DMS 273 treated with DMSO at 0.1 percent for 48 hours (cell line): ENCODE measurements at regions not wholly inside any gene's neighbourhood (a gene's known extent, or its start where the extent isn't known, plus 50 kb on each side); places are given as distances from the start of the nearest gene placed in this dataset.
"Not testable (repeated sequence)": the region's sequence is repeated elsewhere in the genome, so short reads cannot be mapped to it uniquely, and the experiment has no call there.

Experiments
- DNase-seq: peaks from one replicate; lab custom pipeline; 2025; lab: John Stamatoyannopoulos, UW

DNA sequence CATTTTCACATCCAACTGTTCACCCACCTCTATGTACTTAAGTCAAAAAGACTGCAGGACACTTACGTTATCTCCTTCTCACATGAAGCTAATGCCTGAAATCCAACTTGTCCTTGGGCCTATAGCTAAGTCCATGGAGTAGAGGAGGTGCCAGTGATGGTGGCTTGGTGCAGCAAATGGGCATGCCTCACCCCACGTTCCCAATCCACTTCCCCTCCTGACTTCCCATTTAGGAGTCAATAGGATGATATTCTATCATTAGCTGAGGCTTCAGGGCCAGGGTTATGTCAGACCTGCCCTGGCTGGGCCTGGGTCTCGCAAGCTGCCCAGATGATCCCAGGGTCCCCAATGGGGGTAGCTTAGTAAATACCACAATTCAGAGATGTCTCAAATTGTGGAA lies 410.4 kb downstream of the MAFB start:
- no peak for DNase-seq

DNA sequence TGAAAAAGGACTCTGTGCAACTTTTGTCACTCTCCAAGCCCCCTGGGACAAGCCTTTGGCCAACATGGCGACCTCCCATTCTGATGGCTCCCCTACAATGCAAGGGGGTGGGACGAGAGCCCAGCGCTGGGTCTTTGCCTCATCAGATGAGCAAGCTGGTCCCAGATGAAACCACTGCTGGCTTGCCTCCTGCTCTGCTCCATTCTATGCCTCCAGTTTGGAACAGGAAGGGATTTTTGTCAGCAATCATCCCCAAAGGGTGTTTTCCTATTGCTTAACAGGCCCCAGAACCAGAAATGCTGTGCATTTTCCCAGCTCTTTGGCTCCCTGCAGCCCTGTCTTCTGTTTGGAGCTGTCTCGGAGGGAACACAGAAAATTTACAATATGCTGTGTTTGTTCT lies 412.7 kb downstream of the MAFB start:
- DNase-seq = no peak

DNA sequence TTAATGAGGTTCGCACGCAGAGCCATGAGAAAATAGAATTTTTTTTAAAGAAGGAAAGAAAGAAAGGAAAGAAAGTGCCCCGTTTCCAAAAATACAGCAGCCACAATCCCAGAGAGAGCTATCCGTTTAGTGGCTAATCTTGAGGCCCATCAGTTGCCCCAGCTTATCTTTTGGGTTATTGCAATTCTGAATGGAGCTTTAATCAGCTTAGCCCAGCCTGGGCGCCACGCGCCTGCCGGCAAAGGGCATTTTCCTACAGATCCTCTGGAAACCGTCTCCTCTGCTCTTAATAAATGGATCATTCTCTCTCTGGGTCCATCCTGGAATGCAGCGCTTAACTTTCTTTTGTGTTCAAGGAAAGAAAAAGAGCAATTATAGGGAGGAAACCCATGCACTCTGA lies 413.3 kb downstream of the MAFB start:
- no peak for DNase-seq

DNA sequence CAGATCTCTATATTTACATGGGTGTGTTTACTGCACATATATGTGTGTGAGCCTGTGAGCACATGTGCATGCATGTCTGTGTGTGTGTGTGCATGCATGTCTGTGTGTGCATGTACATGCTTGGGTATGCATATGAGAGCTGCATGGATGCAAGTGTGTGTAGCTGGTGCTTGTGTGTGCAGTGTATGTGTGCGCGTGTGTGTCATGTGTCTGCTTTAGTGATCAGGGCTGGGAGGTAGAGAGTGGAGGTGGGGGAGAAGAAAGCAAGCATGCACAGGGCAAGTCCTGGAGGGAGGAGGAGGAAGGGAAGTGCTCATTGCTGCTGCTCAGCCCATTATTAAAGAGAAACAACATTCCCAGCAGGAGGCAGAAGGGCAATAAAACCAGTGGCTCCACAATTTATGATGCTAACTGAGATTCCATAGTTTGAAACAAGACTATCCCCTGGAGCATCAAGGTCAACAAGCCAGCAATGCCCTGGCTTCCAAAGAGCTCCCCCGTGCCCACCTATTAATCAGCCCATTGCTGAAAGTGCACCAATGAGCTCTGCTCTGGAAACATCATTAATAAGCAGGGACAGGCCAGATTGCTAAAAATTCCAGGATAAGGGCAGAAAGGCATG lies 414.0 kb downstream of the MAFB start:
- no peak for DNase-seq

DNA sequence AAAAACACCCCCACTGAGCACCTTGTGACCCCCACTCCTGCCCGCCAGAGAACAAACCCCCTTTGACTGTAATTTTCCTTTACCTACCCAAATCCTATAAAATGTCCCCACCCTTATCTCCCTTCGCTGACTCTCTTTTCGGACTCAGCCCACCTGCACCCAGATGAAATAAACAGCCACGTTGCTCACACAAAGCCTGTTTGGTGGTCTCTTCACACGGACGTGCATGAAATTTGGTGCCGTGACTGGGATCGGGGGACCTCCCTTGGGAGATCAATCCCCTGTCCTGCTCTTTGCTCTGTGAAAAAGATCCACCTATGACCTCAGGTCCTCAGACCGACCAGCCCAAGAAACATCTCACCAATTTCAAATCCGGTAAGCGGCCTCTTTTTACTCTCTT lies 419.8 kb downstream of the MAFB start:
- not testable (repeated sequence) for DNase-seq

DNA sequence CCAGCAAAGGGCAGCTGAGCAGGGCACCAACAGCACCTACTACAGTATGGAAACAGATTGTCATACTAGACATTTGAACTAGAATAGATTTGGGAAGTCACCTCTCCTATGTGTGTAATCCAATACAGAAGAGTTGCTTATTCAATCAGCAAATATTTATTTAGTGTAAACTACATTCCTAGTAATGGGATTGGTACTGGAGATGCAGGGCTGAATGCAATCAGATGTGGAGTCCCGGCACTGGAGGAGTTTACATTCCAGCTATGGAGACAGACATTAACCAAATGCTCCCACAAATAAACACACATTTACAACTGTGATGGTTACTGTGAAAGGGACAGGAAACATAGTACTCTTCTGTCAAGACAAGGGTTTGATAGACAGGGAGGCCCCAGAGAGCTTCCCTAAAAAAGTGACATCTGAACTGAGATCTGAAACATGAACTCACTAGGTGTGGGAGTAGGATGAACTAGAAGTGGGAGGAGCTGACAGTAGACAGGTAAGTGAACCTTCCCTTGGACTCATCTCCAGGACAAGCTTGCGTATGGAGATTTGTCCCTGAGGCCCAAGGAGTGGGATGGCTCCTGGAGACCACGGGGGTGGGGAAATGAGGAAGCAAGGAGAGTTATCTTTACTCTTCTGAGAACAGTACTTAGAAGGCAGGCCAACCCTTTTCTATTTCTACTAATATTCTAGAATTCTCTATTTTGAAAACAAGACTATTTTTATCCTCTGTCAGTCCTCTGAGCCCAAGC lies 420.5 kb downstream of the MAFB start:
- no peak for DNase-seq

DNA sequence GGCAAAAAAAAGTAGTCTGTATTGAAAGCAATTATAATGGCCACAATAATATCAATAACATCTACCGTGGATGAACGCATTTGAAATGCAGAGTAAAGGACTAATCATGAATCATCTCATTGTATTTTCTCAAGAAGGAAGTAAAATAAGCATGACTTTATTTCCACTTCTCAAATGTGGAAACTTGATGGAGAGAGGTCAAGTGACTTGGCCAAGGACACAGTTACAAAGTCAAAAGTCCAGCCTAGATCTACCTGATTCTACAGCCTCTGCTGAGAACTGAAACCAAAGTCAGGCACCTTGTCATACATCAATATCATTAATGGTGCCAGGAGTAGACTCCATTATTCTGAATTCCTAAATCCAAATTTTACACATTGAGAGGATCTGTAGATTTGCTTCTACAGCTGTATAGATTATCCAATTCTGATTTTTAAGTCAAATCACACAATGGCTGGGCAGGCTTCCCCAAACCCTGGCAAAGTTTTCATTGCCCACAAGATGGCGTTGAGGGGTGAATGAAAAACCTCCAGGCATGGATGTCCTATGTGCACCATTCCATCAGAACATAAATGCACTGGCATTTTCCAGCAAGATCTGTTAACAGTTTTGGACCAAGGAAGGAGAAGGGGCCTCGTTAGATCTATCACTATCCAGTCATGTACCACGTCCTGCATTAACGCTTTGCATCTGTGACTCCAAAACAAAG lies 423.1 kb downstream of the MAFB start:
- no peak for DNase-seq

DNA sequence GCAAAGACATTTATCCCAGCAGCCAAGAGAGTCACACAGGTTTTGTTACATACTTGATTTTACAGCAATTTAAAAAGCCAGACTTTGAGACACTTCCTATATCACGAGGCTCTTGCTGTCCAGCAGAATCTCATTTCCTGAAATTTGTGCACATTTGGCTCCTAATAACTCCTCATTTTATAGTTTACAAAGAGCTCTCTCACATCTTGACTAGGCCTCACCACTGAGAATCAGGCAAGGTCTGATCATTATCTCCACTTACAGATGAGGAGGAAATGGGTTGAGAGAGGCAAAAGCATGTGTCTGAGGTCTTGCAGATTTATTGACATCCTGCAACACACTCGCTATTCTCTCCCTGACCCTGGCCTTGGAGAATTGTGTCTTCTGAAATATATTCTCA lies 426.8 kb downstream of the MAFB start:
- DNase-seq = no peak

DNA sequence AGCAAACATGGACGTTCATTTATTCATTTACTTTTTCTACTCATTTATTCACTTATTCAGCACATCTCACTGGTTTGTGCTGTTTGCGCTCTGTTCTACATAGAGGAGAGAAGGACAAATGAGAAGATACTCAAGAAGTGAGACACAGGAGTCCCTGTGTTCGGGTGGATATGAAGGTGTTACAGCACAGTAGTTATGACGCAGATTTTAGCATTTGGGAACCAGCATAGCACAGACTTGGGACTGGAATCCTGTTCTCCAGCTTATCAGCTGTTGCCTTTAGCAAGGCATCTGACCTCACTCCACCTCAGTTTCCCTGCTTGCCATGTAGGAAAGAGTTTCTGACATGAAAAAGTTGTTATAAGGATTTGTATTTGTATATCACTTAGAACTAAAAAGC lies 430.1 kb downstream of the MAFB start:
- no peak for DNase-seq

DNA sequence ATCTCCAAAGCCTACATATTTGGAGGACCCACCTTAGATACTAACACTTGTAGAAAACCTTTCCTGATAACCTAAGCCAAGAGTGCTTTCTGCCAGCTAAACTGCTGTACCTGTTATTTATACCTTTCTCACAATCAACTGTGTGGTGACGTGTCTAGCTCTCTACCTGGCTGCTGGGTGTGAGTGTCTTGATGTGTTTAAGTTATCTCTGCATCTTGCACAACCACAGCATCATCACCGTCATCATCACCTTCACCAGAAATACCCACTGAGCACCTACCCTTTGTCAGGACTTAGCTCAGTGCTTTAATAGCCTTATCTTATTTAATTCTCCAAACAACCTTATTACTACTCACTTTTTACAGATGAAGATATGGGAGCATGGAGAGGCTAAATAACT lies 431.3 kb downstream of the MAFB start:
- DNase-seq = no peak

DNA sequence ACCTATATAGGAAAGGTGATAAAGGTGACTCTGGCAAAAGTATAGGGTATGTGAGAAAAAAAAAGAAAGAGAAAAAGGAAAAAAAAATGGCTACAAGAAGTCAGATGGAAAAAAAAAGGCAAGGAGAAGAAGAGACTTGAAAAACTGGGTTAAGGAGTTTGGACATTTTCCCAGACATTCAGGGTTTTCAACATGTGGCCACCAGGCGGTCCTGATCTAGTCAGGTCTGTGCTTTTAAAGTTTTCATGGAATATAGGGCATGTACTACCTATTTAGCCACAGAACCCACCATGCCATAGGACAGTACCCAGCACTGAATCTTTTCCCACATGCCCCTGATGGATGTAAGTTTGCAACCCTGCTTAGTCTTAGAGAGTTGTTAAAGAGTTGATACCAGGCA lies 433.7 kb downstream of the MAFB start:
- no peak for DNase-seq

DNA sequence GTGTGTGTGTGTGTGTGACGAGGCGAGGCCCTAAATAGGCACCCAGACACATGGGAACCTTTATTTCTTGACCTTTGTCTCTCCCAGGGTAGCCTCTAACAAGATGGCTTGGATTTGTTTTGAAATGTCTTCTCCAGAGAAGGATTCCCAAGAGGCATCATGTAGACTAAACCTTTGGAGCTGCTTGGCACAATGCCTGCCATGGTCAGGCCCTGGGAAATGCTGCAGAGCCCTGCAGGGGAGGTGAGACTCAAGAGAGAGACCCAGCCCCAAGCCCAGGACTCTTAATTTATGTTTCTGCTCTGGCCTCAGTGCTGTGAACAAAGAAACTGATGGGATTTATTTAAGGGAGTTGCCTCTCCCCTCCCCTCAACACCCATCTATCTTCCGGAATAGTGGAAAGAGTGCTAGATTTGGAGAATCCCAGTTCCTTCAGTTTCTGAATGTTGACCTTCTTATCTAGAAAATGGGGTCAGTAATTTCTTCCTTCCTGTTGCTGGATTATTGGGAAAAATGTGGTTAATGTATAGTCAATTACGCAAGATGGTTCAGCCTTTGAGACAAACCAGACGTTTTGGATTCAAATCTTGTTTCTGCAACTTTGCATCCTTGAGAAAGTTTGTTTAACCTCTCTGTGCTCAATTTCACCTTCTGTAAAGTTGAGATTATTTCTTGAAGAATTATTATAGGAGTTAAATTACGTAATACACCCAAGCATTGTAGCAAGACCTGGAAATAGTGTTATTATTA lies 434.8 kb downstream of the MAFB start:
- DNase-seq = no peak

DNA sequence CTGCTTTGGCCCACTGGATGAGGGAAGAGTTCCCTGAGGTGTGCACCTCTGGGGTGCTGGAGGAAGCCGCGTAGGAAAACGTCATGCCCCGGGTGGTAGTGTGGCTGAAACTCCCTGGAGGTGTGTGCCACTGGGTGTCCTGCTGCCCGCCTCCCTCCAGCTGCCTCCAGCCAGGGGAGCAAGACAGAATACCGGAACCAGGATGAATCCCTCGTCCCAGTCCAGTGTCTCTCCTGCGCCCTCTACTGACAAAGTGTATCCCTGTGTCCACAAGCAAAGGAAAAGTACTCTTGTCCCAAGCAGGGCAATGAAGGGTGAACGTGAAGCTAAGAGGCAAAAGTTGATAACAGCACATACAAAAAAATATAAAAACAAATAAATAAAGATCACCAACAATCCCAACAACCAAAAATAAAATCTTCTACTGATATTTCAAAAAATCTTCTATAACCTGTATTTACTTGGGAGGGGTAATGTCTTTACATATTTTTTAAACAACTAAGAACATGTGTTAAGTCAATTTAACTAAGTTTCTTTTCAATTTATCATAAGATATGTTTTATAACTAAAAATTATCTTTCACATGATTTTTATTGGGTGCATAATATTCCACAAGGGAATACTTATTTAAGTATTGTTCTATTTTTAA lies 437.6 kb downstream of the MAFB start:
- DNase-seq = no peak

DNA sequence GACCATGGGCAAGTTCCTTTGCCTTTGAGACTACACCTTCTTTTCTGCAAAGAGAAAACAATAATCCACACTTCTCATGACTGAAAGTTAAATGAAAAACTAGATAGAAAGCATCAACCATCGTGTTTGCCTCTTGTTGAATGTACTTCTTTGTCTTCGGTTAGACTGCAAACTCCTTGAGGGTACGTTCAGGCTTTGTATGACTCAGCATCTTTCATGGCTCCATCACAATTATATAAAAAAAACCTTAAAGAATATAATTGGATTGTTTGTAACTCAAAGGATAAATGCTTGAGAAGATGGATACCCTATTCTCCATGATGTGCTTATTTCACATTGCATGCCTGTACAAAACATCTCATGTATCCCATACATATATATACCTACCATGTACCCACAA lies 439.2 kb downstream of the MAFB start:
- DNase-seq = no peak

DNA sequence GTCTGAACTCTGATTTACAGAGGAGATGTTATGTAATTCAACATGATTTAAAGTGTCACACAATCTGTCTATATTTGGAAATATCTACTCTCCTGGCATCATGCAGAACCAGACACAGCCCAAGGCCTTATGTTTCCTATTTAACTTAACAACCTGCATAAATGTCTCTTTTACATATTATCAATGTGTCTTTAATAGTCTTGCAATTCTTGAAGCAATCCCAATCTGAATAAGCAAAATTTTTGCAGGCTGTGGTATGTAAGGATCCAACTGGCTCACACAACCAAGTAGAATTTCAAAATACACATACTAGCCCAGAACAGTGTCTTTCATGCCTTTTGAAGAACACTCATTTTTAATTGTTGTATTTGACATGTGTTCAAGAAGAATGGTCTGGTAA lies 443.2 kb downstream of the MAFB start:
- DNase-seq = no peak

DNA sequence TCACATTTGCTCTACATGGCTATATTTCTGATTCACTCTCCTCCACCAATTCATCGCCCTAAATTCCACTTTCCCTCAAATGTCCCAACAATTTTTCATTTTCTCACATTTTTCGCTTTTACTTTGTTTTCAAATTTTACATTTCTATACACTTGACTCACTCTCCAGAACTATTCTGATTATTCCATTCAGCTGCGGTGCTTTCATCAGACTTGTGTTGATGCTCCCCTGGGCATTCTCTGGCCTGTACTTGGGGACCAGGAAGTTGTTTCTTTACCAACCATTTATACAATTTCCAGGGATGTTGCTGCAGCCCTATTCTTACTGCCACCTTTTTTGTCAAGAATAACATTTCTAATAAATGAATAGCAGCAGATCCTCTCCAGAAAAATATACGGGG lies 444.8 kb downstream of the MAFB start:
- DNase-seq = no peak

DNA sequence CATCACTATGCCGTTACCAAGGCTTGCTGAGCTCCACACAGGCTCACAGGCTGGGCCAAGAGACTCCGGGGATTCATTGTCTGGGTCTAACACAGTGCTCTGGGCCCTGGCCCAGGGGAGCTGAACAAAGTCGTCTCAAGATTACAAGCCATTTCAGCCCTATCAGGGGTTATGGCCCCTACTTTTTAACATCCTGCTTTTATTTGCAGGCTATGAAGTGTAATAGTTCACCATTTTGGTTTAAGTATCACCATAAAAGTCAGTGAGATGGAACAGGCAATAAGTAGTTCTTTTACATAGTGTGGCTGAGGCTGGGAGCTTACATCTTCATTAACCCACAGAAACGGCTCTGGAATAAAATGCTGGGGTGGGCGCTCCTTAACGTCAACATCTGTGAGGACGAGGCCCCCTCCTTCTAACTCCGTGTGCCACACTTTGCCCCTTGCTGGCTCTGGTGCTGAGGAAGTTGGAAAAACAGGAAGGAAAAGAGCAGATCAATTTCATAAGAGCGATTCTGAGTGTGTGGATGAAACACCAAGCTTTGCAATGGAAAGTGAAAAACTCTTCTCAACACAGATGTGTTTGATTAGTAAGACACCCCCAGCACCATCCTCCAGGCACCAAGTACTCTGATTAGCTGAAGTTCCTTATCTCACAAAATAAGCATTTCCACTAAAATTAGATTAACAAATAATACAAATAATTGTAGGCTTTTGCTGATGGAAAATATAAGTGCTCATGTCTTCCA lies 447.3 kb downstream of the MAFB start:
- DNase-seq = no peak

DNA sequence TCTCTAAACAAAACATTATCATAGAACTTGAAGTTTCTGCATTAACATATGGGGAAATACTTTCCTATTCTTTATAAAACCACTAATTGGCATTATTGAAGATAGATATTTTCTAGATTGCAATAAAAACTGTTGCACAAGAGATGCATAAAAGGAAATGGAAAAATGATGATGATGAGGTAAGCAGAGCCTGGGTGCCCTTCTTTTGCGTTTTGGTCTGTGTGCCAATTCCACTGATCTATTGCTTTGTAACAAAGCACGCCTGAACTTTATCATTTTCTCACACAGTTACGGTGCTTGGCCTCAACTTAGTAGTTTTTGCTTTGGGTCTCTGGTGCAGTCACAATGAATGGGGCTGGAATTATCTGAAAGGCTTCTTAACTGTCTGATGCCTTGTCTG lies 450.5 kb downstream of the MAFB start:
- DNase-seq = no peak

DNA sequence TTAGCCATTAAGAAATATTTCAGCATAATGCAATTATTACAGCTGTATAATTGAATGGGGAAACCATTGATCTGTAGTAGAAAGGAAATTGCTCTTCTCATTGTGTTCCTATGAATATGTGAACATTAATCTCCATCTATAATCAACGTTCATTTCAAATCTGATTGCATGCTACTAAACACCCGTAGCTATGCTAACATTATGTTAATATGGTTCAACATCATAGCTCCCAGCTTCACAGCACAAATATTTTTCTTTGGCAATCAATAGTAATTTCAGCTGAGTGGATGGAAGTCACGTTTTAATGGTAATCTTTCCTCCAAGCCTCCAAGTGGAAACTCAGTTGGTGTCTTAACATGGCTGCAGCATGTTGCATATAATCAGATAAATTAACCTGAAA lies 454.4 kb downstream of the MAFB start:
- DNase-seq = no peak

DNA sequence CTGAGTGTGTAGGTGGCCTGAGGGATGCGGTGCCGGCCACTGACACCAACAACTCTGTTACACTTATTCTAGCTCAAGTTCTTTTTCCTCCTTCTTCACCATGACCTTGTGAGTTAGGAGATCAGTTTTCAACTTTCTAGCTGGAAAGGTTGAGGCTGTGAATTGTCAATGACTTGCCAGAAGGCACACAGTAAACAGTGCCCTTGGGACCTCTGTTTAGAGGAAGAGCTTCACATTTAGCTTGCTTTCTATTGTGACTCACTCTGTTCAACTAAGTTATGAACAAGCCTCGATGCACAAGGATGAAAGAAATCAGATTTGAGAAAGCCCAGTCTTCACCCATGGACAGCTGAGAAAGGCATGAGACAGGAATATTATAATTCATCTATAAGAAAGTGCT lies 455.6 kb downstream of the MAFB start:
- no peak for DNase-seq

DNA sequence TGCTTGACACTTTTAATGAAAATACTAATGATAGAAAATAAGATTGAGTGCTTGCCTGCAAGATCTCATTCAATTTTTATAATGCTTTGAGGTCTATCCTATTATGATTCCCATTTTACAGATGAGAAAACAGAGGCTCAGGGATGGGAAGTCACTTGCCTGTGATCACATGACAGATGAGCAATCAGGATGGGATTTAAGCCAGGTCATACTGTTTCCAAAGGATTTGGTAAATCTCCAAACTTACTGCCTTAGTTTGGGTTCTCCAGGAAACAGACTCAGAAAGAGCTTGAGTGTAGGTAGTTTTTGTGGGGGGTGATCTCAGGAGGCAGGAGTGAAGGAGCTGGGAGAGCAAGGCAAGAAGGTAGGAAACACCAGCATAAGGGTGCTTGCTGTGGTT lies 456.3 kb downstream of the MAFB start:
- no peak for DNase-seq

DNA sequence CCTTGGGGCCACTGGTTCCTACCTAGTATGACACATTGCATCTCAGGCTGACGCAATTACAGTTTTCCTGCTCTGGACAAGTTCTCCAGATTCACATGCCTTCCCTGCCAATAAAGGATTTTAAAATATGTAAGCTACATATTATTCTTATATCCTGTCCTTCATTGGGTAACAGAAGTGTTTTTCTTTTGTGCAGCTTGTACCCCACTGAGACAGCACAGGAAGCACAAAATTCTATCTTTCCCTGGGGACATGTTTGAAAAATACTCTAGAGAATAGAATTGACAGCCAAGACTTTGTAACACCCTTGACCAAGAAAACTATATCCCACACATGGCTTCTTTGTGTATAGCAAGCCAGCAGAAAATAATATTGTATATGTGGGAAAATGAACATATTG lies 456.8 kb downstream of the MAFB start:
- no peak for DNase-seq
